Stimulated activated naive B cell treated with anti-CD40 and anti-IgM and Interleukin-4, amounts not matched to agents 10 μg/mL and 1 μg/mL and 100 μg/mL, for 72 hours (primary cell): ENCODE measurements at regions not wholly inside any gene's neighbourhood (a gene's known extent, or its start where the extent isn't known, plus 50 kb on each side); places are given as distances from the start of the nearest gene placed in this dataset.
A peak's percentile ranks its signal among the peaks of the same experiment; 100 is the strongest.
"Not testable (repeated sequence)": the region's sequence is repeated elsewhere in the genome, so short reads cannot be mapped to it uniquely, and the experiment has no call there.

Source experiments
- ATAC-seq, 2 donors: fragments of 150-1000 bp; cut with Tn5 transposase; replicated peaks; 2 replicates each; pipeline ENCODE4 v1.10.0; 2021; ENCODE audit warnings: moderate library complexity in 1 of 2
- DNase-seq: peaks from one replicate; pipeline ENCODE4 v3.0.0; 2021
- H3K27ac Mint-ChIP-seq: one replicate; pipeline ENCODE4 v1.8.0; 2022; ENCODE audit warnings: mild to moderate bottlenecking, mixed read lengths
- H3K27me3 Mint-ChIP-seq, 2 donors: one replicate each; pipeline ENCODE4 v1.8.0; 2022; ENCODE audit warnings: mixed read lengths in 2 of 2
- H3K36me3 Mint-ChIP-seq, 2 donors: one replicate each; pipeline ENCODE4 v1.8.0; 2022; ENCODE audit warnings: mixed read lengths in 2 of 2, mild to moderate bottlenecking in 1 of 2
- H3K4me1 Mint-ChIP-seq, 2 donors: one replicate each; pipeline ENCODE4 v1.8.0; 2022; ENCODE audit warnings: mixed read lengths in 2 of 2, mild to moderate bottlenecking in 1 of 2
- H3K4me3 Mint-ChIP-seq, 2 donors: one replicate each; pipeline ENCODE4 v1.8.0; 2022; ENCODE audit warnings: mild to moderate bottlenecking in 2 of 2, mixed read lengths in 2 of 2, moderate library complexity in 1 of 2
- H3K9me3 Mint-ChIP-seq, 2 donors: one replicate each; pipeline ENCODE4 v1.8.0; 2022; ENCODE audit warnings: mixed read lengths in 2 of 2, mild to moderate bottlenecking in 1 of 2

- not testable (repeated sequence) for H3K4me3 Mint-ChIP-seq, ATAC-seq, DNase-seq, H3K9me3 Mint-ChIP-seq, H3K27ac Mint-ChIP-seq, H3K4me1 Mint-ChIP-seq, H3K36me3 Mint-ChIP-seq
- H3K27me3 Mint-ChIP-seq: peaks cover 20 to 31% of the 10 kb centered on the region in 2 donors
These were observed 107.2 kb upstream of the ACBD5 start for GRCh38 chr10:27347827-27348207.

- Mint-ChIP-seq H3K9me3 (no peaks in the 10 kb centered on the region), H3K4me1 (peaks cover 3 to 5% of the 10 kb centered on the region in 2 donors), H3K4me3 (no peak overlapping the region), H3K27me3 (peaks cover 10 to 20% of the 10 kb centered on the region in 2 donors), H3K36me3 (no peaks in the 10 kb centered on the region), H3K27ac (no peak overlapping the region)
- ATAC-seq: no peak
- no peak for DNase-seq
These were observed 104.9 kb upstream of the ACBD5 start for GRCh38 chr10:27345455-27345920.

- Mint-ChIP-seq H3K27me3 (peaks cover 10 to 20% of the 10 kb centered on the region in 2 donors), H3K4me1 (peaks cover 3 to 5% of the 10 kb centered on the region in 2 donors), H3K4me3 (no peak overlapping the region), H3K9me3 (no peaks in the 10 kb centered on the region), H3K27ac (no peak overlapping the region), H3K36me3 (no peaks in the 10 kb centered on the region)
- DNase-seq: no peak
- no peak for ATAC-seq
These were observed 104.2 kb upstream of the ACBD5 start for GRCh38 chr10:27344568-27345454.

GRCh38 chr10:27341001-27341400 lies 100.4 kb upstream of the ACBD5 start:
- DNase-seq (no peak), ATAC-seq (no peak)
- Mint-ChIP-seq H3K27ac (no peak overlapping the region), H3K9me3 (no peaks in the 10 kb centered on the region), H3K27me3 (peaks cover under 1 to 1% of the 10 kb centered on the region in 2 donors), H3K4me1 (peaks cover 0 to 3% of the 10 kb centered on the region in 2 donors), H3K36me3 (no peaks in the 10 kb centered on the region), H3K4me3 (no peak overlapping the region)

GRCh38 chr10:27335246-27335645 lies 94.6 kb upstream of the ACBD5 start:
- not testable (repeated sequence) for H3K4me1 Mint-ChIP-seq, H3K27me3 Mint-ChIP-seq, H3K4me3 Mint-ChIP-seq, H3K27ac Mint-ChIP-seq, ATAC-seq, H3K9me3 Mint-ChIP-seq, DNase-seq, H3K36me3 Mint-ChIP-seq

- no peak overlapping the region for H3K27ac Mint-ChIP-seq
- H3K9me3 Mint-ChIP-seq: no peaks in the 10 kb centered on the region
- no peaks in the 10 kb centered on the region for H3K4me1 Mint-ChIP-seq
- H3K4me3 Mint-ChIP-seq: no peak overlapping the region
- no peaks in the 10 kb centered on the region for H3K36me3 Mint-ChIP-seq
- H3K27me3 Mint-ChIP-seq: peaks cover 0 to 3% of the 10 kb centered on the region in 2 donors
- no peak for ATAC-seq
- DNase-seq: no peak
These were observed 89.5 kb upstream of the ACBD5 start for GRCh38 chr10:27330074-27330473.

GRCh38 chr10:27328946-27329345 lies 88.3 kb upstream of the ACBD5 start:
- ATAC-seq (no peak), DNase-seq (no peak)
- H3K27ac Mint-ChIP-seq: no peak overlapping the region

GRCh38 chr10:27326748-27327147 lies 86.2 kb upstream of the ACBD5 start:
- not testable (repeated sequence) for H3K4me1 Mint-ChIP-seq, ATAC-seq, H3K4me3 Mint-ChIP-seq, H3K36me3 Mint-ChIP-seq, H3K27me3 Mint-ChIP-seq, DNase-seq, H3K27ac Mint-ChIP-seq, H3K9me3 Mint-ChIP-seq

More at GRCh38 chr10:27328946-27329345, 88.3 kb upstream of the ACBD5 start:
- H3K4me1 Mint-ChIP-seq: no peaks in the 10 kb centered on the region
- H3K9me3 Mint-ChIP-seq: no peaks in the 10 kb centered on the region
- peaks cover 0 to 3% of the 10 kb centered on the region in 2 donors for H3K27me3 Mint-ChIP-seq
- H3K36me3 Mint-ChIP-seq: no peaks in the 10 kb centered on the region
- H3K4me3 Mint-ChIP-seq: no peak overlapping the region

GRCh38 chr10:27319752-27320431 lies 79.3 kb upstream of the ACBD5 start:
- H3K4me1 Mint-ChIP-seq: peaks cover 5 to 15% of the 10 kb centered on the region in 2 donors
- H3K27ac Mint-ChIP-seq: peak overlapping the region; percentile 71
- ATAC-seq: peak; percentile 91 to 93
- no peaks in the 10 kb centered on the region for H3K36me3 Mint-ChIP-seq
- H3K27me3 Mint-ChIP-seq: peaks cover 8 to 9% of the 10 kb centered on the region in 2 donors
- DNase-seq: peak; percentile 16
- H3K4me3 Mint-ChIP-seq: peak overlapping the region; percentile 80 to 85
- no peaks in the 10 kb centered on the region for H3K9me3 Mint-ChIP-seq

GRCh38 chr10:27319139-27319538 lies 78.5 kb upstream of the ACBD5 start:
- H3K9me3 Mint-ChIP-seq, H3K27ac Mint-ChIP-seq, H3K36me3 Mint-ChIP-seq, DNase-seq, H3K27me3 Mint-ChIP-seq: not testable (repeated sequence)
- H3K4me3 Mint-ChIP-seq: peak overlapping the region; percentile 80 to 85
- peak in 1 of 2 donors; percentile 26 for ATAC-seq
- H3K4me1 Mint-ChIP-seq: peaks cover 5 to 15% of the 10 kb centered on the region in 2 donors

- H3K27ac Mint-ChIP-seq, H3K27me3 Mint-ChIP-seq, ATAC-seq, DNase-seq, H3K4me3 Mint-ChIP-seq, H3K36me3 Mint-ChIP-seq, H3K9me3 Mint-ChIP-seq: not testable (repeated sequence)
- peaks cover 3 to 11% of the 10 kb centered on the region in 2 donors for H3K4me1 Mint-ChIP-seq
These were observed 74.5 kb upstream of the ACBD5 start for GRCh38 chr10:27315082-27315481.

- ATAC-seq, DNase-seq, H3K4me1 Mint-ChIP-seq, H3K27ac Mint-ChIP-seq, H3K27me3 Mint-ChIP-seq, H3K36me3 Mint-ChIP-seq, H3K4me3 Mint-ChIP-seq, H3K9me3 Mint-ChIP-seq: not testable (repeated sequence)
These were observed 73.0 kb upstream of the ACBD5 start for GRCh38 chr10:27313586-27313985.

- ATAC-seq (no peak), DNase-seq (no peak)
- Mint-ChIP-seq H3K4me3 (no peak overlapping the region), H3K4me1 (no peaks in the 10 kb centered on the region), H3K36me3 (no peaks in the 10 kb centered on the region), H3K9me3 (no peaks in the 10 kb centered on the region), H3K27me3 (peaks cover 6 to 7% of the 10 kb centered on the region in 2 donors), H3K27ac (no peak overlapping the region)
These were observed 72.3 kb upstream of the ACBD5 start for GRCh38 chr10:27312854-27313253.

- not testable (repeated sequence) for H3K27ac Mint-ChIP-seq, H3K9me3 Mint-ChIP-seq, H3K36me3 Mint-ChIP-seq
These were observed 71.2 kb upstream of the ACBD5 start for GRCh38 chr10:27311809-27312208.

GRCh38 chr10:27298522-27298850 lies 57.9 kb upstream of the ACBD5 start:
- not testable (repeated sequence) for H3K27ac Mint-ChIP-seq

More at GRCh38 chr10:27311809-27312208, 71.2 kb upstream of the ACBD5 start:
- not testable (repeated sequence) for DNase-seq, ATAC-seq, H3K27me3 Mint-ChIP-seq, H3K4me3 Mint-ChIP-seq, H3K4me1 Mint-ChIP-seq

More at GRCh38 chr10:27298522-27298850, 57.9 kb upstream of the ACBD5 start:
- not testable (repeated sequence) for H3K4me1 Mint-ChIP-seq, ATAC-seq, H3K9me3 Mint-ChIP-seq, H3K36me3 Mint-ChIP-seq, H3K4me3 Mint-ChIP-seq, DNase-seq
- peaks cover 7 to 13% of the 10 kb centered on the region in 2 donors for H3K27me3 Mint-ChIP-seq
